ENCODE measurements at regions not wholly inside any gene's neighbourhood (a gene's known extent, or its start where the extent isn't known, plus 50 kb on each side); places are given as distances from the start of the nearest gene placed in this dataset.
"Not testable (repeated sequence)": the region's sequence is repeated elsewhere in the genome, so short reads cannot be mapped to it uniquely, and the experiment has no call there.

- TF ChIP-seq, protein P1, sequence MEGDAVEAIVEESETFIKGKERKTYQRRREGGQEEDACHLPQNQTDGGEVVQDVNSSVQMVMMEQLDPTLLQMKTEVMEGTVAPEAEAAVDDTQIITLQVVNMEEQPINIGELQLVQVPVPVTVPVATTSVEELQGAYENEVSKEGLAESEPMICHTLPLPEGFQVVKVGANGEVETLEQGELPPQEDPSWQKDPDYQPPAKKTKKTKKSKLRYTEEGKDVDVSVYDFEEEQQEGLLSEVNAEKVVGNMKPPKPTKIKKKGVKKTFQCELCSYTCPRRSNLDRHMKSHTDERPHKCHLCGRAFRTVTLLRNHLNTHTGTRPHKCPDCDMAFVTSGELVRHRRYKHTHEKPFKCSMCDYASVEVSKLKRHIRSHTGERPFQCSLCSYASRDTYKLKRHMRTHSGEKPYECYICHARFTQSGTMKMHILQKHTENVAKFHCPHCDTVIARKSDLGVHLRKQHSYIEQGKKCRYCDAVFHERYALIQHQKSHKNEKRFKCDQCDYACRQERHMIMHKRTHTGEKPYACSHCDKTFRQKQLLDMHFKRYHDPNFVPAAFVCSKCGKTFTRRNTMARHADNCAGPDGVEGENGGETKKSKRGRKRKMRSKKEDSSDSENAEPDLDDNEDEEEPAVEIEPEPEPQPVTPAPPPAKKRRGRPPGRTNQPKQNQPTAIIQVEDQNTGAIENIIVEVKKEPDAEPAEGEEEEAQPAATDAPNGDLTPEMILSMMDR (IDR thresholded peaks at IDR 0.05; ENCODE audit: insufficient read depth, low read length): not testable (repeated sequence)
- not testable (repeated sequence) for TF ChIP-seq GABPA (IDR thresholded peaks at IDR 0.05; ENCODE audit: low read depth); POLR2AphosphoS5 (IDR thresholded peaks at IDR 0.05; ENCODE audit: low read depth); REST (IDR thresholded peaks at IDR 0.05; ENCODE audit: insufficient replicate concordance, low read depth)
Observed at GRCh38 chr15:30708809-30709208, 82.9 kb downstream of the ARHGAP11B start.
